ENCODE measurements at regions not wholly inside any gene's neighbourhood (a gene's known extent, or its start where the extent isn't known, plus 50 kb on each side); places are given as distances from the start of the nearest gene placed in this dataset.
"Not testable (repeated sequence)": the region's sequence is repeated elsewhere in the genome, so short reads cannot be mapped to it uniquely, and the experiment has no call there.

- no peak for DNase-seq
These were observed 465.3 kb upstream of the ALCAM start for GRCh38 chr3:104901396-104901795.

- DNase-seq = no peak
These were observed 463.6 kb upstream of the ALCAM start for GRCh38 chr3:104903064-104903463.

- no peak for DNase-seq
These were observed 460.6 kb upstream of the ALCAM start for GRCh38 chr3:104906001-104906639.

GRCh38 chr3:104907507-104907906, 459.2 kb upstream of the ALCAM start:
- no peak for DNase-seq

GRCh38 chr3:104908761-104909160, 457.9 kb upstream of the ALCAM start:
- no peak for DNase-seq

- DNase-seq = no peak
These were observed 457.5 kb upstream of the ALCAM start for GRCh38 chr3:104909198-104909597.

GRCh38 chr3:104909721-104910120, 457.0 kb upstream of the ALCAM start:
- no peak for DNase-seq

- no peak for DNase-seq
These were observed 455.3 kb upstream of the ALCAM start for GRCh38 chr3:104911376-104911775.

- no peak for DNase-seq
These were observed 449.7 kb upstream of the ALCAM start for GRCh38 chr3:104916971-104917370.

GRCh38 chr3:104920512-104920911, 446.2 kb upstream of the ALCAM start:
- no peak for DNase-seq

GRCh38 chr3:104933972-104934371, 432.7 kb upstream of the ALCAM start:
- no peak for DNase-seq

GRCh38 chr3:104935613-104936012, 431.1 kb upstream of the ALCAM start:
- DNase-seq = no peak

GRCh38 chr3:104939196-104939595, 427.5 kb upstream of the ALCAM start:
- no peak for DNase-seq

GRCh38 chr3:104941785-104942184, 424.9 kb upstream of the ALCAM start:
- no peak for DNase-seq

GRCh38 chr3:104943974-104944373, 422.7 kb upstream of the ALCAM start:
- DNase-seq = no peak

GRCh38 chr3:104947943-104948342, 418.8 kb upstream of the ALCAM start:
- DNase-seq = no peak

- DNase-seq = not testable (repeated sequence)
These were observed 416.9 kb upstream of the ALCAM start for GRCh38 chr3:104949810-104950209.

GRCh38 chr3:104951426-104951825, 415.3 kb upstream of the ALCAM start:
- no peak for DNase-seq

- DNase-seq = no peak
These were observed 414.4 kb upstream of the ALCAM start for GRCh38 chr3:104952146-104952972.

GRCh38 chr3:104956620-104957345, 409.9 kb upstream of the ALCAM start:
- DNase-seq = peak in 1 of 51 donors; percentile 1

- no peak for DNase-seq
These were observed 406.1 kb upstream of the ALCAM start for GRCh38 chr3:104960579-104960978.

GRCh38 chr3:104961851-104962250, 404.9 kb upstream of the ALCAM start:
- peak in 1 of 51 donors; percentile 1 for DNase-seq
